HL-60 (cell line): ENCODE measurements at regions not wholly inside any gene's neighbourhood (a gene's known extent, or its start where the extent isn't known, plus 50 kb on each side); places are given as distances from the start of the nearest gene placed in this dataset.

Experiments used
- POLR2AphosphoS5 ChIP-seq: IDR thresholded peaks from 2 replicates; pipeline ENCODE4 v1.6.1; 2012; ENCODE audit warnings: low read depth
- SPI1 ChIP-seq: IDR thresholded peaks from 2 replicates; pipeline ENCODE4 v1.6.1; 2012; ENCODE audit warnings: low read depth, mild to moderate bottlenecking, borderline replicate concordance
- TF ChIP-seq, protein P1 (sequence below): IDR thresholded peaks from one replicate; pipeline ENCODE4 v1.5.1; 2011; ENCODE audit warnings: low read length, control low read depth, inconsistent platforms; ENCODE audit not compliant: insufficient read depth
- TF ChIP-seq, protein P2 (sequence below): IDR thresholded peaks from 2 replicates; pipeline ENCODE4 v1.6.1; 2012; ENCODE audit warnings: low read depth; ENCODE audit not compliant: insufficient replicate concordance

DNA sequence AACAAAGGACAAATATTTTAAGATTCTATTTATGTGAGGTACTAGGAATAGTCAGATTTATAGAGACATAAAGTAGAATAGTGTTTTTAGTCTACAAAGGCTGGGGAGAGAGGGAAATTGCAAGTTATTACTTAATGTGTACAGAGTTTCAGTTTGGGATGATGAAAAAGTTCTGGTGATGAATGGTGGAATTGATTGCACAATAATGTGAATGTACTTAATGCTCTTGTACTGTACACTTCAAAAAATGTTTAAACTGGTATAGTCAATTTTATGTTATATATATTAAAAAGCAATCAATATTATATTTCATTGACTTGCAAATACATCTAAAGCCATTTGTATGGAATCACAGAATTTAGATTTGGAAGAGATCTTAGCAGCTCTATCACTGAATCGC is 213.4 kb downstream of the PPP1R3A start:
- TF ChIP-seq POLR2AphosphoS5 = no peak
- TF ChIP-seq, protein P1, sequence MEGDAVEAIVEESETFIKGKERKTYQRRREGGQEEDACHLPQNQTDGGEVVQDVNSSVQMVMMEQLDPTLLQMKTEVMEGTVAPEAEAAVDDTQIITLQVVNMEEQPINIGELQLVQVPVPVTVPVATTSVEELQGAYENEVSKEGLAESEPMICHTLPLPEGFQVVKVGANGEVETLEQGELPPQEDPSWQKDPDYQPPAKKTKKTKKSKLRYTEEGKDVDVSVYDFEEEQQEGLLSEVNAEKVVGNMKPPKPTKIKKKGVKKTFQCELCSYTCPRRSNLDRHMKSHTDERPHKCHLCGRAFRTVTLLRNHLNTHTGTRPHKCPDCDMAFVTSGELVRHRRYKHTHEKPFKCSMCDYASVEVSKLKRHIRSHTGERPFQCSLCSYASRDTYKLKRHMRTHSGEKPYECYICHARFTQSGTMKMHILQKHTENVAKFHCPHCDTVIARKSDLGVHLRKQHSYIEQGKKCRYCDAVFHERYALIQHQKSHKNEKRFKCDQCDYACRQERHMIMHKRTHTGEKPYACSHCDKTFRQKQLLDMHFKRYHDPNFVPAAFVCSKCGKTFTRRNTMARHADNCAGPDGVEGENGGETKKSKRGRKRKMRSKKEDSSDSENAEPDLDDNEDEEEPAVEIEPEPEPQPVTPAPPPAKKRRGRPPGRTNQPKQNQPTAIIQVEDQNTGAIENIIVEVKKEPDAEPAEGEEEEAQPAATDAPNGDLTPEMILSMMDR = no peak
- TF ChIP-seq, protein P2, sequence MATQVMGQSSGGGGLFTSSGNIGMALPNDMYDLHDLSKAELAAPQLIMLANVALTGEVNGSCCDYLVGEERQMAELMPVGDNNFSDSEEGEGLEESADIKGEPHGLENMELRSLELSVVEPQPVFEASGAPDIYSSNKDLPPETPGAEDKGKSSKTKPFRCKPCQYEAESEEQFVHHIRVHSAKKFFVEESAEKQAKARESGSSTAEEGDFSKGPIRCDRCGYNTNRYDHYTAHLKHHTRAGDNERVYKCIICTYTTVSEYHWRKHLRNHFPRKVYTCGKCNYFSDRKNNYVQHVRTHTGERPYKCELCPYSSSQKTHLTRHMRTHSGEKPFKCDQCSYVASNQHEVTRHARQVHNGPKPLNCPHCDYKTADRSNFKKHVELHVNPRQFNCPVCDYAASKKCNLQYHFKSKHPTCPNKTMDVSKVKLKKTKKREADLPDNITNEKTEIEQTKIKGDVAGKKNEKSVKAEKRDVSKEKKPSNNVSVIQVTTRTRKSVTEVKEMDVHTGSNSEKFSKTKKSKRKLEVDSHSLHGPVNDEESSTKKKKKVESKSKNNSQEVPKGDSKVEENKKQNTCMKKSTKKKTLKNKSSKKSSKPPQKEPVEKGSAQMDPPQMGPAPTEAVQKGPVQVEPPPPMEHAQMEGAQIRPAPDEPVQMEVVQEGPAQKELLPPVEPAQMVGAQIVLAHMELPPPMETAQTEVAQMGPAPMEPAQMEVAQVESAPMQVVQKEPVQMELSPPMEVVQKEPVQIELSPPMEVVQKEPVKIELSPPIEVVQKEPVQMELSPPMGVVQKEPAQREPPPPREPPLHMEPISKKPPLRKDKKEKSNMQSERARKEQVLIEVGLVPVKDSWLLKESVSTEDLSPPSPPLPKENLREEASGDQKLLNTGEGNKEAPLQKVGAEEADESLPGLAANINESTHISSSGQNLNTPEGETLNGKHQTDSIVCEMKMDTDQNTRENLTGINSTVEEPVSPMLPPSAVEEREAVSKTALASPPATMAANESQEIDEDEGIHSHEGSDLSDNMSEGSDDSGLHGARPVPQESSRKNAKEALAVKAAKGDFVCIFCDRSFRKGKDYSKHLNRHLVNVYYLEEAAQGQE = no peak
- no peak for TF ChIP-seq SPI1
